GM21381 (cell line): ENCODE measurements at regions not wholly inside any gene's neighbourhood (a gene's known extent, or its start where the extent isn't known, plus 50 kb on each side); places are given as distances from the start of the nearest gene placed in this dataset.

Experiments used
- ATAC-seq: cut with Tn5 transposase; IDR thresholded peaks from one replicate; pipeline ENCODE4 v1.9.1; 2021; ENCODE audit warnings: mild to moderate bottlenecking, moderate library complexity; ENCODE audit not compliant: unreplicated experiment

DNA sequence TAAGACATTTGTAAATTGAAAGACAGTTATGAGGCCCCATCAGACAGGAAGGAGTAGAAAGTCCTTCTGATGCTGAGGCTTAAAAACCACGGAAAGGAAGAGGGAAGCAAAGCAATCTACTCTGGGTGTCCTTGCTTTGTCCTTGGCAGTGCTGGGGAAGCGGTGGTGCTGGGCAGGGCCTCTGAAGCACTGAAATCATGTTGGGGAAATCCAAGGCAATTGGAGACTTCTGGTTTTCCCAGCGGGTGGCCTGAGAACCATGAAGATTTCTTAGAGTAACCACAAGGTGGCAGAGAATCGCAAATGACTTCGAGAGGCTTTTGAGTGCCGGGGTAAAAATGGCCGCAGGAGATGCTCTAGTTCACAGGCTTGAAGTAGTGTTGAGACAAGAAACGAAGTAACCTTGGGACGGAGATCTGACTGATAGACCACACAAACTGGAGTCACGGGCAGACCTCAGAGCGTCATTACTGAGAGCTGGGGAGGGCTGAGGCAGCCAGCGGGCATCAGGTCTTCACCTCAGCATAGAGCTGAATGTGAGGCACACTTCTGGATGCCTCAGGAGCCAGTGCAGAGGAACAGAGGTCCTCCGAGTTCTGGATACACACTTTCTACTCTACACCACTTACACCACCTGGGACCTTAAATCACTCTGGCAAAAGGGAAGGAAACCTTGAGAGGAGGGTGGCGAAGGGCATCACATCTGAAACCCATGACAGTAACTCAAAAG lies 130.7 kb upstream of the GPRIN3 start:
- ATAC-seq = peak; percentile 58

DNA sequence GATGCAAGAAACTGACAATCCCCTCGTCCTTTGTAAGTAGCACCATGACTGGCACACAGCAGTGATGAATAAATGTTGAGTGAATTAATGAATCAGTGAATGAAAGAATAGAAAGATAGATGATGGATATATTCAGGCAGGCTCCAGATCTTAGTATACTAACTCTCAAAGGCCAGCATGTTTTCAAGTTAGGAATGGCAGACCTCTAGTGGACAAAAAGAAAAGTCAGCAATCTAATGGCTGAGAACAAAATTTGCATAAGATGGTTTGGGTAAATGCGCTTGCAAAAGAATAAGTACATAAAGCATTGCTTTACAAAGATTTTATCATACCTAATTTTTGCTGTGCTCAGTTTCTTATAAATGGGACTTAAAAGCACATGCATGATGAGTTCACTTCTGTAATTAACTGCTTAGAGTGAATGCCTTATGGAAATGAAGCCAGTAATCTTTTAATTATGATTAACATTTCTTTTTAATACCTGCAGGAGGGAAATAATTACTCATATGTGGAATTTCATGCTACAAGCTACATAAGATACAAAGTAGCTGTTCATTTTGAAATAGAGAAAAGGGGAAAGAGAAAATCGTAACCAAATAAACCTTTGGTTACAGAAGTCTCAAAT lies 126.9 kb upstream of the GPRIN3 start:
- peak; percentile 62 for ATAC-seq

DNA sequence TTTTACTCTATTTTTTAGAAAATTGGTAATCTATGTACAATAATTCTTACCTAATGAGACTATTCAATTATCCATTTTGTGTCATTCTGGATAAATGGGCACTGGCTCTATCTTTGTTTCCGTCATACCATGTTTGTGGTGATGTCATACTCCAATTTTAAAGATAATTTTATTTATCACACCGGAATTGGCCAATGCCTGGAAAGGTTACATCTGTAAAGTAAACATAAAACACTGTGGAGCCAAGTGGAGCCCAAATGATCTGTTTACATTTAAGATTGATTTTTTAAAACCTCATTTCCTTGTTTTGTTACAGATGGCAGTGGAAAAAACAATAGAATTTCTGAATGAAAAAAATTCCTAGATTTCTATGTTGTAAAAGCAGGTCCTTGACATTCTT lies 120.2 kb upstream of the GPRIN3 start:
- no peak for ATAC-seq

DNA sequence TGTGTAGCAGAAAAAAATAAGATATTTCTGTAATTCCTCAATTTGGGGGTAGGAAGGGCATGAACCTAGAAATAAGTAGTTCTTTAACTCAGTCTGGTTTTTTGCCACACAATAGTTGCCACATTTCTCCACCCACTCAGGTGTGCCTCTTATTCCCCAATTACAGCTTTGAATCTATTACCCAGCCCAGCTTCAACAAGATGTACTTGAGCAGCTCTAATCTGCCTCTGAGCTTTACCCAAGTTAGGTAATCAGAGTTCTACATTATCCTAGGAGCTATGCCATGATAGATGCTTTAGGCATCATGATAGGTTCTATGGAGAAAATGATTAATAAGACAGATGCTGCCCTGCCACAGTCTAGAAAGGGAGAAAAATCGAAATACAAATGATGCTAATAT lies 117.4 kb upstream of the GPRIN3 start:
- ATAC-seq = no peak

DNA sequence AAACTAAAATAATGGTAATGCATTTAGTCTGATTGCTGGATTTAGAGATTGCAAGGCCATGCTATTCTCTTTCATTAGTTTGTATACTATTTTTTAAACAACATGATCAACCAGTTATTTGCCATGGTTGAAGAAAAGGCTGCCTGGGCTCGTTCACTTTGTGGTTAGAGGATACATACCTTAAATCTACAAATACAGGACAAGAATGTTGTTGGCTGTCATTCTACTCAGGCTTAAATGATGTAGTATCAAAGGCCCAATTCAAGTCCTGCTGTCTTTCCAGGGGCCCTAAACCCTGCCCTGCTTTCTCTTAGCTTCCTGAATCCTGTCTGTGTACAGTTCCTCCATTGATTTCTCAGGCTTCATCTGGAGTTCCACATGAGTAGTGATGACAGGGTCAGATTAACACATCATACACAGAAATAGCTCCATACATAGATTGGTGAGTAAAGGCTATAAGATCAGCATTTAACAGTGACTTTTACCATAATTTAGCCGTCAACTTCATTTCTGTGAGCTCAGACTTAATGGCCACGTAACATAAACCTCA lies 114.9 kb upstream of the GPRIN3 start:
- no peak for ATAC-seq

DNA sequence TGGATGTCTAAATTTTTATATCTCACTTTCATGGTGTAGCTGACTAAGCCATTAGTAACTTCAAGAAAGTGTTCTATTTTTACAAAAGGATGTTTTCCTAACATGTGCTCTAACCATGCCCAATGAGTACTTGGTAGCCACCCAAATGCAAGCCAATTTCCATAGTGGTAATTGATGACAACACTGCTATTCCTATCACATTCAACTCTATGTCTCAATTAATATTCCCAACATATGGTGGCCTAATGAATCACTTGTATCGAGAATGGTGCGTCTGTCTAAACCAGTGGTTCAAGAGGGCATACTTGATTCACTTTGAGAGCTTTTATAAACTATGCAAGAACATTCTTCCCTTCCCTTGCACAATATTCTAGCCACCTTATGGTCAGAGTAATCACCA lies 112.9 kb upstream of the GPRIN3 start:
- no peak for ATAC-seq

DNA sequence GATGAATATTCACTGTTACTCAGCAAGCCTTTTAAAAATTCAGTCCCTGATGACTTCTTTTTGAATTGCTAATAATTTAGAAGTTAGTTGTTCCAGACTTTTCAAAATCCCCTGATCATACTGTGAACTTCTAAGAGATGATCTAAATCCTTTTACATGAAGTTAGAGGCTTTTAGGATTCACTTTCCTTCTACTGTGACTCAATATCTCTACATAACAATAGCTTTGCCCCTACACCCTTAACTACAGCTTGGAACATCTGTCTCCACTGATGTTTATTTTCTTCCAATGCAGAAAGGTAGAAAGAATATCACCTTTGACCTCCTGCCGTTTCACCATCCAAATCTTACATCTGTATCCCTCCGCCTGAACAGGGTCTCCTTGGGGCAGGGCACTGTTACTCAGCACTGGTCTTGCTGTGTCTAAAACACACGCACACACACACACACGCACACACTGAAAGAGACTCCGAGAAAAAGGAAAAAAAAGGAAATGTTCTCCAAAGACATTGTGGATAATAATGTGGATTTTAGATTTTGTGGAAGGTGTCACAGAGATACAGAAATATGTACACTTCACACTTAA lies 111.6 kb upstream of the GPRIN3 start:
- ATAC-seq = no peak

DNA sequence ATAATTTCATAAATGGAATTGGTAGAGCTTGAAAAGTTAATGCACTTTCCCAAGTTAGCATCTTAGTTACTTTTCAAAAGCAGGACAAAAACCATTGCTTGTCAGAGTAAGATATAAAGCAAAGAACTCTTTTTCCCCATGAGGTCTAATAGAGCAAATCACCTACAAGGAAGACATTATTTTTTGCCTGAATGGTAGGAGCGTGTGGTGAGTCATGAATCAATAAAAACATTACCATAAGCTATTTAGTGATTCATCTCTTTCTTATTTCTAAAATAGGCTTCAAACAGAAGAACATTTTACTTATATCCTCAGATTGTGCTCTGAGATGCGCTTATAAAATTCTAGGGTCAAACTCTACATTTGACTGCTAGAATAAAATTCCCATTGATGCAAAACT lies 109.4 kb upstream of the GPRIN3 start:
- no peak for ATAC-seq

DNA sequence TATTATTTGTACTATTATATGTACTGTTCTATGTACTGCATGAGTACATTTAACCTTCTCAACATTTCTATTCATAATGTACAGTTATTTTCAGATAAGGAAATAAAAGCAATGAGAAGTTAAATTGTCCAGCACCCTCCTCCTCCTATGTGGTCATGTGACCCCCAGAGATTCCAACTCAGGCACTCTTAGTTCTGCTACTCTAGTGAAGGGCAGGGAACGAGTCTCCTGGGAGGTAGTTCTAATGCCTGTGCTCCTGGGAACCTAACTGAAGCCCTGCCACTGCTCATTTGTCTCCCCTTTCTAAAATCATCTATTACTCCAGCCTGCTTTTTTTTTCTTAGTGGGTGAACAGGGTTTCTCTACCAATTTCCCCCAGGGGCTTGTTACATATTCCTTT lies 105.9 kb upstream of the GPRIN3 start:
- ATAC-seq = no peak

DNA sequence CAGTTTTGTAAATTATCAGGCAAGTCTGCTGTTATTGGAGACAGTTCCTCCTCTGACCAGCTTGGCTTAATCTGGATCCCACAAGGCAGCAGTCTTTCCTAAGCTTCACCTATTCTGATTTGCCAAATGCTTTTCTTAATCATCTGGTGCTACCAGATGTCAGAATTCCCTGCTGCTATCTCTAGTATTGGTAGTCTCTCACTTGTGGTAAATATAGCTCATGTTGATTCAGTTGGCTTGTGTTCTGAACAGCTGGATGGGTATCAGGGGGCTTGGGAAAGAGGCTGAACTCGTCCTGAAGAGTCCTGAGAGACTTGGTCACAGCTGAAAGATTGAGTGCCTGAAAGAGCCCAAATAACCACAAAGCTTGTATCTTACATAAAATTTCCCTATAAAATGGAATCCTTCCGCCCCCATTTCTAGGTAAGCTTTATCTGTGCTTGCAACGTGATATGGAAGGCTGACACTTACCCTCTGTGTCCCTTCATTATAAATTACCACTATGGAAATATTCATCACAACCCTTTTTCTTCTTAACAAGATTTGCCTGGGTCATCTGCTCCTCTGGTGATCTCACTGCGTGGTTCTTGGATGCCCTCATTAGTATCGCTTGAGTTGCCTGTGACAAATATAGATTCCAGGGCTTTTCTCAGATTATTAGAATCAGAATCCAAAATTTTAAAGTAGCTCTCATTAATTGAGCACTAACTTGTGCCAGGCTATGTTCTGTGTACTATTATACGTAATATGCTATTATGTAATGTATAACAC lies 104.1 kb upstream of the GPRIN3 start:
- no peak for ATAC-seq

DNA sequence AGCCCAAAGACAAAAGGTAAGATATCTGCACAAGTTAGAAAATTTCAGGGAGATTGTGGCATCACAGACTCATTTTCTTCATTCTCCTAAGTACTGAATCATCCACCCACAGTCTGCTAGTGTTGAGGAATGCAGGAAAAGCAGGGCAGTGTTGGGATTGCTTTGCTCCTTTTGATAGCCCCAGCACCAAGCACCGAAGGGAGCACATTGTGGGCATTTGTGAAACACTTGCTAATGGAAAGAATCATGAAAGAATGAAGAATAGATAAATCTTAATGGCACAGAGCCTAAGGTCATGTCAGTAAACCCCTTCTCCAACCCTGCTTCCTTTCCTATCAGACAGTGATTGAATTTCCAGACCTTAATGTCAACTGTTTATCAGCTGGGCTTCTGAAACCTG lies 103.1 kb upstream of the GPRIN3 start:
- no peak for ATAC-seq

DNA sequence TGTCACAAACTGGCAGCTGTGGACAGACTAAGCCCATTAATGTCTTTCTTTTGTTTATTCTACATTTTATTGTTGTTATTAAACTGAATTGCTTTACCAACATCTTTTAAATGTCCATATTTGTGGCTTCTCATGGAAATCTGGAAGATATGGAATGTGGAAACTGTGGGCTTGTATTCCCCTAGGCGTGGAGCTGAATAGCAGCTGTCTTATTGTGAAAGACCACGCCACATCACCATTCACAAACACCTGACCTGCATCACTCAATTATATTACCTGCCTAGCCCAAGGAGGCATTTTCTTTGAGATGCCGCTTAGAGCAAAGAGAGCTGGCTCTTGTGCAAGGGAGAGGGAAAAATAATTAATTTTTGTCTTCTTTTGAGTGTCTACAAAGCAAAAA lies 96.9 kb upstream of the GPRIN3 start:
- no peak for ATAC-seq

DNA sequence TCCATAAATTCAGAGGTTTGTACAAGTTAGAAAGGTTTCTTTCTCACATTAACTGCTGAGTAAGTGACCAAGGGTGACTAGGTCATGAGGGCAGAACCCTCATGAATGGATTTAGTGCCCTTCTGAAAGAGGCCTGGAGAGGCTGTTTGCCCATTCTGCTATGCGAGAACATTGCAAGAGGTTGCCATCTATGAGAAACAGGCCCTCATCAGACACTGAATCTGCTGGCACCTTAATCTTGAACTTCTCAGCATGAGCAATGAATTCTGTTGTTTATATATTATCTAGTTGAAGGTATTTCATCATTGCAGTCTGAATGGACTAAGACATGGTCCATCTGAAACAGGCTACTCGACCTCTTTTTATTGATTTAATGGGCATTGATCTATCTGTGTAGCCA lies 96.2 kb upstream of the GPRIN3 start:
- ATAC-seq = no peak

DNA sequence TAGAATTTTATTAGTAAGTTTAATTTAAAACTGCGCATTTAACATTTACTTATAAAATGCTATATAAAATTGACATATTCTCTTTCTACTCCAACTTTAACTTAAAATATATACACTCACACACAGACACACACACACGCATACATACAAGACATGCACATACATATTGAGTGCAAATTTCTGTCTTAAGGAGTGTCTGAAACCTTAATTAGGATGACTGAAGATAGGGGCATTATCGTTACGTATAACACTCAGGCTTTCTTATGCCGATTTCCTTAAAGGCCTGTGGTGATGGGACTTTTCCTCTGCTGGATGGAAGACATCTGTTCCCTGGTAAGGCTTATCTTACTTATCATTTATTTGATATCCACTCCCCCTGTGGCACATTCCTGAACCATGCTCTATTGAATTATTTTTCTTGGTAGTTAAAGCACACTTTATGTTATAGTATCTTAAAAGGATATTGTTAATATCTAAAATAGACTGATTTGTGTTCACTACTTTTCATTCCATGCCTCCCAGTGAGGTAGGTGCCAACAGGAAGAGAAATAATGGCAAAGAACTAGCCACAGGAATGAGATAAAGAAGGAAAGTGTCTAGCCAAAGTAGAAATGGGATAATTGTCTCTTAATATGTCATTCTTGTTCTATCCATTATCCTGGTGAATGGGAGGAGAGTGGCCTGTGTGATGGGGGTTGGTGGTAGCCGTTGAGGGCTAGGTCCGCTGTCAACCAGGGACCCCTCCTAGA lies 92.9 kb upstream of the GPRIN3 start:
- ATAC-seq = no peak

DNA sequence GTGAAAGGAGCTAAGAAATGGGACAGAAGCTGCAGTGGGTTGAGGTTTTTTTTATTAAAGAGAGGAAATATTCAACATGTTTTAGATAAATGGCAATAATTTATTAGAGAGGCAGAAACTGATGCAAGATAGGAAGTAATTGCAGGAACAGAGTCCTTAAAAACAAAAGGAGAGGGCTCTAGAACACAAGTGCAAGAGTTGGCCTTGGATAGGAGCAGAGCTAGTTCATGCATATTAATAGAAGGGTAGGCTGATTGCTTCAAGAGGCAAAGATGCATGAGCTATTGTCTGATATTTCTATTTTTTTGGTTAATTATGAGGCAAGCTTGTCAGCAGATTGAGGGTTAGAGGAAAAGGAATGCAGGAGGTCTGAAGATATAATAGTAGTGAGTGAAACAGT lies 91.0 kb upstream of the GPRIN3 start:
- no peak for ATAC-seq

DNA sequence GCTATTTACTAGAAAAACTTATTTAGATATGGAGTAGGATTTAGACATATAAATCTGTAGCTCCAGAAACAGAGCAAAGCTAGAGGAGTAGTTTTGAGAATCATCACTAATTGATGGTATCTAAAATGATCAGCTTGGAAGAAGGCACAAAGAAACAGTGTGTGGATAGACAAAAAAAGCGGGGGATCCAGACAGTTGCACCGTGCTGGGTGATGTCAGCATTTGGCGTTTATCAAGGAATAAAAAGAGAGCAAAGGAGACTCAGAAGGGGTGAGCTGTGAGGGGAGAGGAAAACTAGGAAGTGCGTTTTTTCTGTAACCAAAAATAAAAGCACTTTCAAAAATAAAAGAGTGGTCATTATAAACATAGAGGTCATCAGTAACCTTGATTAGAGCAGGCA lies 90.5 kb upstream of the GPRIN3 start:
- ATAC-seq = no peak

DNA sequence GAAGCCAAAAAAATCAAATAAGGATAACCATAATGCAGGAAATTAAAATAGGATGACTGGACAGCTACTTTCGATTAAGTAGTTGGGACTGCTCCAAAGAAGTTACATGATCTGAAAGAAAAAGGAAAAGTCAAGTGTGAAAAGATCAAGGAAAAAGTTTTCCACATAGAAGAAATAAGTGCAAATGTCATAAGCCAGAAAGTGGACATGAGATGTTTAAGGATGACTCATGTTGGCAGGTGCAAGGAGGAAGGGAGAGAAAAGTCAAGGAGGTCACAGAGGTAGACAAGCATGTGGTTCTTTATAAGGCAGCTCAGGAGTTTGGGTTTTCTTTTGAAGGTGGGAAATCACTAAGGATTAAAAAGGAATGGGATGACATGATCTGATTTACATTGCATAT lies 89.8 kb upstream of the GPRIN3 start:
- no peak for ATAC-seq

DNA sequence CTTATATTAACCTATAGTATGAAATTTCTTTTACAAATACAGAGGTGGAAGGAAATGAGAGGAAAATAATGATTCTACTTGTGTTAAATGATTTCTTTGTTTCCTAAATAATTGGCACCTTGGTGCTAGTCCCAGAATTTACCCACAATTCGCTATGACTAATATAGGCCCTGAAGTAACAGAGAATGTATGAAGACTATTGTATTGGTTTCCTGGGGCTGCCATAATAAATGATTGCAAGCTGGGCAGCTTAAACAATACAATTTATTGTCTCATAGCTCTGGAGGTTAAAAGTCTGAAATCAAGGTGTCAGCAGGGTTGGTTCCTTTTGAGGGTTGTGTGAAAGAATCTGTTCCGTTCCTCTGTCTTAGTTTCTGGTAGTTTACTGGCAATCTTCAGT lies 74.8 kb upstream of the GPRIN3 start:
- ATAC-seq = no peak

DNA sequence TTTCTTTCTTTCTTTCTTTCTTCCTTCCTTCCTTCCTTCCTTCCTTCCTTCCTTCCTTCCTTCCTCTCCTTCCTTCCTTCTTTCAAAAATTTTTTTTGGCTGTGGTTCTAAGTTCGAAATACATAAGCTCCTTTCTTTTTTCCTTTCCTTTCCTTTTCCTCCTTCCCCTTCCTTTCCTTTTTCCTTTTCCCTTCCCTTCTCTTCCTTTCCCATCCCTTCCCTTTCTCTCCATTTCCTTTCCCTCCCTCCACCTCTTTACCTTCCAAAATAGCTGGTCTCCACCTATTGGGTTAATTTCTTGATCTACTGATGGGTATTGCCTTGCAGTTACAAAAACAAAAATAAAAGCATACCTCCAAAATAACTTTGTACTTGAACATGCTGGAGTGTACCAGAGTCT lies 73.4 kb upstream of the GPRIN3 start:
- ATAC-seq = no peak

DNA sequence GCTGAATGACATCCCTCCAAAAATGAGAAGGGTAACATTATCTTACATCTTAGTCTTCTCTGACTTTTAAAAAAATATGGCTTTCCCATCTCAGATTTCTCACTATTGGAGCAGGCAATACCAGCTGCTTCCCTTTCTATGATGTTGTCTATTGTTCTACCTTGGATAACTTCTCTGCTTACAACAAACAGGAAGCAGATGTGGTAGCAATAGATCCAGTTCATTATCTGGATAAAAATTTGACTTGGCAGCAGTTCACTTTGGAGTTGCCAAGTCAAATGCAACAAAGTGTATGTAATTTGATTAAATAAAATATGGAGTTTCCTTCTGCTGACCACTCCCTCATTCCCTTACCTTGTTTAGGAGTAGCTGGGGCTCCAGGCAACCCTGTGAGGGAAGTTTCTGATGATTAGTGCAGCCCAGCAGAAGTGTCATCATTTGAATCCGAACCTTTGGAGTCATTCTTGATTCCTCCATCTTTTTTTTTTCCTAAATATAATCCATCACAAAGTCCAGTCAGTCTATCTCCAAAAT lies 72.0 kb upstream of the GPRIN3 start:
- ATAC-seq = no peak

DNA sequence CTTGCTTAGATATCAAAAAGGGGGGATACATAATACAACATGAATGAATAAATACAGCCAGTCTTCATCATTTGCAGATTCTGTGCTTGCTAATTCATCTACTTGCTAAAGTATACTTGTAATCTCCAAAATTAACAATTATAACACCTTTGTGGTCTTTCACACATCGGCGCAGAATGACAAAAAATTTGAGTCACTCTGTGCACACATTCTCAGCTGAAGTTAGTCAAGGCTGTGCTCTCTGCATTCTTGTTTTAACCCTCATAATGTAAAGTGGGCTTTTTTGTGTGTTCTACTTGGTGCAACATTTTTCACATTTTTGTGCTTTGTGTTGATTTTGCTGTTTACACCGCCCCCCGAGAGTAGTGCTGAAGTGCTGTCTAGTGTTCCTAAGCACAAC lies 65.8 kb upstream of the GPRIN3 start:
- no peak for ATAC-seq
